ENCODE measurements at regions not wholly inside any gene's neighbourhood (a gene's known extent, or its start where the extent isn't known, plus 50 kb on each side); places are given as distances from the start of the nearest gene placed in this dataset.

GRCh38 chr2:215782295-215782694 is 231.1 kb downstream of the MREG start:
- TF ChIP-seq CTCF (IDR thresholded peaks at IDR 0.05; ENCODE audit: control extremely low read depth in 1 of 3, insufficient read depth in 1 of 3, low read depth in 1 of 3, low read length in 3 of 3): no peak
- TF ChIP-seq NANOG (IDR thresholded peaks at IDR 0.05; ENCODE audit: insufficient read depth, low read depth, low read length, poor library complexity, severe bottlenecking): no peak
- TF ChIP-seq TAF1 (IDR thresholded peaks at IDR 0.05; ENCODE audit: low read depth, low read length): no peak
- no peak for TF ChIP-seq POLR2A (IDR thresholded peaks at IDR 0.05; ENCODE audit: control extremely low read depth in 1 of 2, low read depth in 2 of 2, low read length in 2 of 2)
- no peak for TF ChIP-seq EZH2 (IDR thresholded peaks at IDR 0.05; ENCODE audit: low read depth, low read length, severe bottlenecking)
- no peak for TF ChIP-seq POLR2AphosphoS5 (IDR thresholded peaks at IDR 0.05; ENCODE audit: low read depth, low read length)
- TF ChIP-seq HDAC6 (IDR thresholded peaks at IDR 0.05; ENCODE audit: low read depth, low read length): no peak
- no peak for TF ChIP-seq CHD1 (IDR thresholded peaks at IDR 0.05; ENCODE audit: low read depth, low read length)

Data from H1 (cell line).